GM12875 (cell line): ENCODE measurements at regions not wholly inside any gene's neighbourhood (a gene's known extent, or its start where the extent isn't known, plus 50 kb on each side); places are given as distances from the start of the nearest gene placed in this dataset.

ENCODE experiments used
- H3K4me3 ChIP-seq: one replicate; pipeline ENCODE4 v1.5.1; 2011; ENCODE audit warnings: low read depth, low read length, control low read depth
- CTCF ChIP-seq: IDR thresholded peaks from 2 replicates; pipeline ENCODE4 v1.5.1; 2011; ENCODE audit warnings: low read depth, mild to moderate bottlenecking, control low read depth, inconsistent platforms, low read length, moderate library complexity, borderline replicate concordance; ENCODE audit not compliant: insufficient read depth

- no peak overlapping the region for H3K4me3 ChIP-seq
- TF ChIP-seq CTCF: no peak
Measured at GRCh38 chr14:22409006-22409405, 180.0 kb downstream of the DAD1 start.

GRCh38 chr14:22408547-22408946, 180.5 kb downstream of the DAD1 start:
- TF ChIP-seq CTCF: no peak
- H3K4me3 ChIP-seq: no peak overlapping the region

GRCh38 chr14:22407033-22407432, 182.0 kb downstream of the DAD1 start:
- TF ChIP-seq CTCF: no peak
- no peak overlapping the region for H3K4me3 ChIP-seq

GRCh38 chr14:22405201-22405600, 183.8 kb downstream of the DAD1 start:
- H3K4me3 ChIP-seq: no peak overlapping the region
- TF ChIP-seq CTCF: no peak

GRCh38 chr14:22403296-22403695, 185.7 kb downstream of the DAD1 start:
- no peak overlapping the region for H3K4me3 ChIP-seq
- no peak for TF ChIP-seq CTCF

GRCh38 chr14:22400655-22401259, 188.3 kb downstream of the DAD1 start:
- TF ChIP-seq CTCF: no peak

GRCh38 chr14:22399776-22400175, 189.2 kb downstream of the DAD1 start:
- no peak overlapping the region for H3K4me3 ChIP-seq
- TF ChIP-seq CTCF: no peak

More at GRCh38 chr14:22400655-22401259, 188.3 kb downstream of the DAD1 start:
- H3K4me3 ChIP-seq: no peak overlapping the region
